Stomach (tissue), 8 donors: ENCODE measurements at regions not wholly inside any gene's neighbourhood (a gene's known extent, or its start where the extent isn't known, plus 50 kb on each side); places are given as distances from the start of the nearest gene placed in this dataset.

ENCODE experiments used
- DNase-seq, 2 donors: peaks; one replicate each; pipeline versions ENCODE4 v3.0.0 to v3.0.0-alpha.2; 2013 to 2019
- H3K27ac ChIP-seq, 5 donors: fragments of 200-600 bp in 4 of 5; sonication (generic) in 4 of 5; one replicate each; pipeline ENCODE4 v1.5.1; 2013 to 2019; ENCODE audit warnings: mild to moderate bottlenecking in 1 of 5, moderate library complexity in 1 of 5
- H3K27me3 ChIP-seq, 3 donors: fragments of 200-600 bp; sonication (generic); one replicate each; pipeline ENCODE4 v1.5.1; 2017 to 2019; ENCODE audit warnings: mixed run types in 1 of 3
- H3K36me3 ChIP-seq, 4 donors: fragments of 200-600 bp; sonication (generic); 1 replicate in 3 of 4; 2 replicates in 1 of 4; pipeline ENCODE4 v1.5.1; 2016 to 2019
- H3K4me1 ChIP-seq, 4 donors: fragments of 200-600 bp; sonication (generic); one replicate each; pipeline ENCODE4 v1.5.1; 2016 to 2019
- H3K4me3 ChIP-seq, 4 donors: fragments of 200-600 bp; sonication (generic) in 3 of 4; one replicate each; pipeline ENCODE4 v1.5.1; 2016 to 2019; ENCODE audit warnings: mild to moderate bottlenecking in 1 of 4
- H3K9me3 ChIP-seq, 4 donors: fragments of 200-600 bp; sonication (generic); one replicate each; pipeline ENCODE4 v1.5.1; 2016 to 2019
- EP300 ChIP-seq: sonication (generic); formaldehyde crosslinking; IDR thresholded peaks from one replicate; pipeline ENCODE4 v1.6.1; 2017; ENCODE audit warnings: antibody characterized with exemption
- POLR2A ChIP-seq, 4 donors: fragments of 450-650 bp; IDR thresholded peaks; one replicate each; pipeline ENCODE4 v1.6.1; 2016; ENCODE audit warnings: antibody characterized with exemption in 4 of 4, control low read depth in 2 of 4, mild to moderate bottlenecking in 1 of 4, moderate library complexity in 1 of 4
- POLR2AphosphoS5 ChIP-seq, 3 donors: sonication (generic); formaldehyde crosslinking; IDR thresholded peaks; one replicate each; pipeline ENCODE4 v1.6.1; 2016; ENCODE audit warnings: antibody characterized with exemption in 3 of 3
- WGBS, 5 donors: extraction: QIAGEN DNeasy Blood & Tissue Kit in 3 of 5; methylation state at CpG; one replicate each; pipeline versions ENCODE4 v1.1.5 to v1.1.7; 2013 to 2018; 5-methylcytosine and 5-hydroxymethylcytosine counted together
- intact Hi-C: fragments of 100-400 bp; cut with DNase I; formaldehyde crosslinking; loops from one replicate; pipeline ENCODE4 v1.15.1; 2023; ENCODE audit warnings: low total_unique reads
- TF ChIP-seq, protein P1 (sequence below), 7 experiments: fragments of 450-650 bp in 4 of 7; fragments of 200-600 bp in 3 of 7; sonication (generic) in 3 of 7; IDR thresholded peaks; one replicate each; pipeline ENCODE4 v1.5.1; 2016 to 2019; ENCODE audit warnings: antibody characterized with exemption in 7 of 7, control low read depth in 2 of 7, mild to moderate bottlenecking in 1 of 7
- donor health status: healthy with polysubstance abuse.
- donor health status: Bipolar disorder and iron deficiency.
- donor health status: healthy.

- peaks cover 0 to 6% (median 0%) of the 10 kb centered on the region in 4 donors for H3K9me3 ChIP-seq
- H3K4me1 ChIP-seq = peaks cover 12 to 37% (median 20%) of the 10 kb centered on the region in 4 donors
- H3K36me3 ChIP-seq = no peaks in the 10 kb centered on the region
- intact Hi-C loops = no loop called here
- TF ChIP-seq, protein P1, sequence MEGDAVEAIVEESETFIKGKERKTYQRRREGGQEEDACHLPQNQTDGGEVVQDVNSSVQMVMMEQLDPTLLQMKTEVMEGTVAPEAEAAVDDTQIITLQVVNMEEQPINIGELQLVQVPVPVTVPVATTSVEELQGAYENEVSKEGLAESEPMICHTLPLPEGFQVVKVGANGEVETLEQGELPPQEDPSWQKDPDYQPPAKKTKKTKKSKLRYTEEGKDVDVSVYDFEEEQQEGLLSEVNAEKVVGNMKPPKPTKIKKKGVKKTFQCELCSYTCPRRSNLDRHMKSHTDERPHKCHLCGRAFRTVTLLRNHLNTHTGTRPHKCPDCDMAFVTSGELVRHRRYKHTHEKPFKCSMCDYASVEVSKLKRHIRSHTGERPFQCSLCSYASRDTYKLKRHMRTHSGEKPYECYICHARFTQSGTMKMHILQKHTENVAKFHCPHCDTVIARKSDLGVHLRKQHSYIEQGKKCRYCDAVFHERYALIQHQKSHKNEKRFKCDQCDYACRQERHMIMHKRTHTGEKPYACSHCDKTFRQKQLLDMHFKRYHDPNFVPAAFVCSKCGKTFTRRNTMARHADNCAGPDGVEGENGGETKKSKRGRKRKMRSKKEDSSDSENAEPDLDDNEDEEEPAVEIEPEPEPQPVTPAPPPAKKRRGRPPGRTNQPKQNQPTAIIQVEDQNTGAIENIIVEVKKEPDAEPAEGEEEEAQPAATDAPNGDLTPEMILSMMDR (IDR thresholded peaks at IDR 0.05) = no peak
- TF ChIP-seq POLR2AphosphoS5 (IDR thresholded peaks at IDR 0.05) (peak in 1 of 3 donors; percentile 17), POLR2A (IDR thresholded peaks at IDR 0.05) (no peak)
- 76 to 85% (median 82%) methylated on average over 6 of the region's 6 CpGs for WGBS, 5 donors
- DNase-seq = peak in 1 of 2 donors; percentile 51
- H3K27me3 ChIP-seq = no peaks in the 10 kb centered on the region
- H3K27ac ChIP-seq = peak overlapping the region in 2 of 5 donors; percentile 37 to 43
- no peak overlapping the region for H3K4me3 ChIP-seq
Measured at GRCh38 chr10:31584876-31585275, 265.9 kb downstream of the ZEB1 start.

GRCh38 chr10:31584098-31584631 is 265.1 kb downstream of the ZEB1 start:
- 53 to 61% (median 55%) methylated on average over 7 to 12 of the region's 12 CpGs for WGBS, 5 donors
- peaks cover 12 to 37% (median 20%) of the 10 kb centered on the region in 4 donors for H3K4me1 ChIP-seq
- H3K27ac ChIP-seq = peak overlapping the region in 2 of 5 donors; percentile 37 to 43
- no peak for DNase-seq
- TF ChIP-seq POLR2AphosphoS5 (IDR thresholded peaks at IDR 0.05) (no peak), EP300 (no peak), POLR2A (IDR thresholded peaks at IDR 0.05) (no peak)
- TF ChIP-seq, protein P1 (IDR thresholded peaks at IDR 0.05) = no peak
- intact Hi-C loops = no loop called here
- H3K36me3 ChIP-seq = no peaks in the 10 kb centered on the region
- H3K9me3 ChIP-seq = peaks cover 0 to 6% (median 0%) of the 10 kb centered on the region in 4 donors
- no peaks in the 10 kb centered on the region for H3K27me3 ChIP-seq
- no peak overlapping the region for H3K4me3 ChIP-seq

DNA sequence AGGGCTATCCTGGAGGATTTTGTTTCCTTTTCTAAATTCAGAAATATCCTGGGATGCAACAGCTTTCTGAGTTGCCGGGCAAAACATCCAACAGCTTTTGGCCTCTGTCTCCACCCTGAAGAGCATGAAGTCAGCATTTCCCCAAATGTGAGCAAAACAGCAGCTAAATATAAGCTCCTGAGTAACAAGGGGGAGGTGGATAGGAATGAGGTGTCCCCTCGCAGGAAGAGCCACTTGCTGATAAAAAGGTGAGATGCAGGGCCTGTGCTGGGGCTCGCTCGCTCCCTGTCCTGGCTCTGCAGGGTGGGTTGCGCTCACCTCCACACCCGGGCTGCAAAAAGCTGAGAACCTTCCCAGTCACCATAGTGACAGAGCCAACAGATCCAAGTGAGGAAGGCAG is 264.3 kb downstream of the ZEB1 start:
- Histone ChIP-seq H3K4me1 (peaks cover 12 to 37% (median 20%) of the 10 kb centered on the region in 4 donors), H3K27me3 (no peaks in the 10 kb centered on the region), H3K9me3 (peaks cover 0 to 6% (median 0%) of the 10 kb centered on the region in 4 donors), H3K27ac (peak overlapping the region in 3 of 5 donors; percentile 15 to 69 (median 27)), H3K4me3 (no peak overlapping the region), H3K36me3 (no peaks in the 10 kb centered on the region)
- intact Hi-C loops = no loop called here
- DNase-seq = peak in 1 of 2 donors; percentile 36
- 47 to 72% (median 70%) methylated on average over 6 of the region's 6 CpGs for WGBS, 5 donors
- TF ChIP-seq POLR2AphosphoS5 (IDR thresholded peaks at IDR 0.05) = no peak
- TF ChIP-seq, protein P1 (IDR thresholded peaks at IDR 0.05) = no peak

DNA sequence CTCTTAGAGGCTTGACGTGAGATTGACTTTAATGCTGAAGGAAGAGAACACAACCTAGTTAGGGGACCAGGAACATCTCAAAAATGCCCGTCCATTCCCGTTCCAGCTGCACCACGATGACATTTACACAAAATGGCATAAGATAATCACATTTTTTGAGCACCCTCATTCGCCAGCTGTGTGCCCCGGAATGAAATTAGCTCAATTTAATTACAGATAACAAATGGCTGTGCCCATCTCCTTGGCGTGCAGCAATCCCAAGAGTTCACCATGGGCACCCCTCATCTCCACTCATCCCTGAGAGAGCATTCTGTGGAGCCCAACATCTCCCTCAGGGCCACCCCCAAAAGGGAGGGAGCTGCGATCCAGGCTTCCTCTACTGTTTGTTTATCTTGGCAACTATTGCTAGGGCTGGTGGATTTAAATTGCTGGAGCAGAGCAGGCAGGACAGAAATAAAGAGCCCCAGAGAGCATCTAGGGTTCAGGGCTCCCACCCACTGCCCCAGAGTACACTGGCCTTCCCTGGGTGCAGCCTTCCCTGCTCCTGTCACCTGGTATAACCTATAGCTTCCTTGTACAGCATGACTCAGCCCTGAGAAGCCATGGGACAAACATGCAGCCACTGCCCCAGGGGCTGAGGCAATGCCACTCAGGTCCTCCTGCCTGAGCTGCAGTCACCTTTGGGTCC is 263.5 kb downstream of the ZEB1 start:
- H3K27ac ChIP-seq = peak overlapping the region in 4 of 5 donors; percentile 5 to 69 (median 21)
- H3K36me3 ChIP-seq = no peaks in the 10 kb centered on the region
- peaks cover 0 to 4% (median 0%) of the 10 kb centered on the region in 4 donors for H3K9me3 ChIP-seq
- TF ChIP-seq, protein P1 (IDR thresholded peaks at IDR 0.05) = no peak
- TF ChIP-seq EP300 (no peak), POLR2AphosphoS5 (IDR thresholded peaks at IDR 0.05) (no peak), POLR2A (IDR thresholded peaks at IDR 0.05) (no peak)
- peaks cover 12 to 37% (median 20%) of the 10 kb centered on the region in 4 donors for H3K4me1 ChIP-seq
- WGBS, 5 donors = 52 to 63% (median 58%) methylated on average over 8 of the region's 8 CpGs
- intact Hi-C loops = no loop called here
- no peaks in the 10 kb centered on the region for H3K27me3 ChIP-seq
- H3K4me3 ChIP-seq = no peak overlapping the region
- peak in 1 of 2 donors; percentile 81 for DNase-seq
